HG02678 (cell line): ENCODE measurements at regions not wholly inside any gene's neighbourhood (a gene's known extent, or its start where the extent isn't known, plus 50 kb on each side); places are given as distances from the start of the nearest gene placed in this dataset.
"Not testable (repeated sequence)": the region's sequence is repeated elsewhere in the genome, so short reads cannot be mapped to it uniquely, and the experiment has no call there.

Source experiments
- ATAC-seq: cut with Tn5 transposase; IDR thresholded peaks from one replicate; pipeline ENCODE4 v1.9.1; 2021; ENCODE audit warnings: mild to moderate bottlenecking, moderate library complexity; ENCODE audit not compliant: unreplicated experiment

GRCh38 chr18:42378854-42379253, 423.8 kb downstream of the PIK3C3 start:
- not testable (repeated sequence) for ATAC-seq

GRCh38 chr18:42381236-42381635, 426.2 kb downstream of the PIK3C3 start:
- ATAC-seq: not testable (repeated sequence)

- ATAC-seq: no peak
Measured at GRCh38 chr18:42392416-42392815, 437.4 kb downstream of the PIK3C3 start.

- no peak for ATAC-seq
Measured at GRCh38 chr18:42392926-42393325, 437.9 kb downstream of the PIK3C3 start.

GRCh38 chr18:42394238-42394637, 439.2 kb downstream of the PIK3C3 start:
- ATAC-seq: no peak

- ATAC-seq: no peak
Measured at GRCh38 chr18:42401131-42401673, 446.2 kb downstream of the PIK3C3 start.

- no peak for ATAC-seq
Measured at GRCh38 chr18:42404151-42404550, 449.1 kb downstream of the PIK3C3 start.

- no peak for ATAC-seq
Measured at GRCh38 chr18:42409005-42409404, 454.0 kb downstream of the PIK3C3 start.

GRCh38 chr18:42412281-42412680, 457.2 kb downstream of the PIK3C3 start:
- ATAC-seq: no peak

- no peak for ATAC-seq
Measured at GRCh38 chr18:42412896-42413295, 457.9 kb downstream of the PIK3C3 start.

GRCh38 chr18:42413870-42414269, 458.8 kb downstream of the PIK3C3 start:
- ATAC-seq: no peak

GRCh38 chr18:42414756-42415454, 459.9 kb downstream of the PIK3C3 start:
- no peak for ATAC-seq

GRCh38 chr18:42417189-42417588, 462.2 kb downstream of the PIK3C3 start:
- no peak for ATAC-seq

- ATAC-seq: no peak
Measured at GRCh38 chr18:42418121-42418520, 463.1 kb downstream of the PIK3C3 start.

GRCh38 chr18:42425025-42425424, 470.0 kb downstream of the PIK3C3 start:
- ATAC-seq: no peak

- ATAC-seq: no peak
Measured at GRCh38 chr18:42426496-42427015, 471.5 kb downstream of the PIK3C3 start.

GRCh38 chr18:42429196-42429595, 474.2 kb downstream of the PIK3C3 start:
- ATAC-seq: no peak

- no peak for ATAC-seq
Measured at GRCh38 chr18:42436222-42436765, 481.3 kb downstream of the PIK3C3 start.

GRCh38 chr18:42437001-42437400, 482.0 kb downstream of the PIK3C3 start:
- no peak for ATAC-seq

- no peak for ATAC-seq
Measured at GRCh38 chr18:42437646-42438045, 482.6 kb downstream of the PIK3C3 start.

GRCh38 chr18:42442656-42443055, 487.6 kb downstream of the PIK3C3 start:
- no peak for ATAC-seq

GRCh38 chr18:42444349-42444748, 489.3 kb downstream of the PIK3C3 start:
- no peak for ATAC-seq
